GM18873 (cell line): ENCODE measurements at regions not wholly inside any gene's neighbourhood (a gene's known extent, or its start where the extent isn't known, plus 50 kb on each side); places are given as distances from the start of the nearest gene placed in this dataset.

Source experiments
- ATAC-seq: cut with Tn5 transposase; IDR thresholded peaks from one replicate; pipeline ENCODE4 v1.9.1; 2021; ENCODE audit warnings: mild to moderate bottlenecking, moderate library complexity, moderate number of reproducible peaks; ENCODE audit not compliant: unreplicated experiment, low FRiP score

DNA sequence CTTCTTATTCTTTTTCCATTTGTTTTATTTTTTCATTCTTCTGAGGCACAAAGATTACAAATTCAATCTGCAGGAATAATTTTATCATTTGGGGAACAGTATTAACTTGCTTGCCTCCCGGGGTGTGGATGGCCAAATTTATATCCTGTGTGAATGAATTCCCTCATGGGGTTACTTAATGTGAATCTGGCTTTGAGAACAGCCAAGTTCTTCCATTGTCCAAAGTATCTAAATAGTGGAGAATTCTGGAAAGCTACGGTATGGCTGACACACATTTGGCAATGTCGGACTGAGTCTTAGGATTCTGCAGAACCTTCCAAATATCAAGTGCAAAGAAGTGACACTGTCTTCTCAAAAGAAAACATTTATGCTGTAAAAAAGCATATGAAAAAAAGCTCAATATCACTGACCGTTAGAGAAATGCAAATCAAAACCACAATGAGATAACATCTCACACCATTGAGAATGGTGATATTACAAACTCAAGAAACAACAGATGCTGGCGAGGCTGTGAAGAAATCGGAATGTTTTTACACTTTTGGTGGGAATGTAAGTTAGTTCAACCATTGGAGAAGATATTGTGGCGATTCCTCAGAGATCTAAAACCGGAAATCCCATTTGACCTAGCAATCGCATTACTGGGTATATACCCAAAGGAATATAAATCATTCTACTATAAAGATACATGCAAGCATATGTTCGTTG, 620.2 kb downstream of the EFNB2 start:
- ATAC-seq, result no peak

DNA sequence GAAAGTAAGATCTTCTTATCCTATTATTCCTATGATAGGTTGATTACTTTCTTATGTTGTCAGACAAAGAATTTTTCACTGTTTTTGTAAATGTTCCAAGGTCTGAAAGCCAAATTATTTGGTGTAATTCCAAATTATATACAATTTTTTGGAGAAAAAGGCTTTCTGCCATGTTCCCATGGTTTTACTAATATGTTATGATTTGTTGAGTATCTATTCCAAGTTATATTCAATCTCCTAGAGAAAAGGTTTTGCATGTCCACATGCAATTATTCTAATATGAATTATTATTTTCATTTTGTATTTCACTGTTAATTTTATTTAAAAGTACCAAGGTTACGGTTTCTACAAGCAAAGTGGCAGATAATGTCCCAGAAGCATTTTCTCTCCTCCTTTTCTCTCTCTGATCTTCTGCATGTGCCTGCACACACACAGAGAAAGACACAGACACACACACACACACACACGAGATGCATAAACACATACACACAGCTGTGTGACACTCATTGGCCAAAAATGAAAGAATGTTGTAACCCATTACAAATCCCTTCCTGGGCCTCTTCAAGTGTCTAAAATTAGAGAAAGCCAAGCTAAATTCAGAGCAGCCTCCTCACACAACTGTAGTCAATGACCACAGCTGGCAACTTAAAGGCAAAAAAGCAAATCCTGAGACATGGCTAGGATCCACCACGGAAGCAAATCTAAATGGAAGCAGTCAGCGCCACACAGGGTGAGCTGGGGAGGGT, 621.0 kb downstream of the EFNB2 start:
- no peak for ATAC-seq

DNA sequence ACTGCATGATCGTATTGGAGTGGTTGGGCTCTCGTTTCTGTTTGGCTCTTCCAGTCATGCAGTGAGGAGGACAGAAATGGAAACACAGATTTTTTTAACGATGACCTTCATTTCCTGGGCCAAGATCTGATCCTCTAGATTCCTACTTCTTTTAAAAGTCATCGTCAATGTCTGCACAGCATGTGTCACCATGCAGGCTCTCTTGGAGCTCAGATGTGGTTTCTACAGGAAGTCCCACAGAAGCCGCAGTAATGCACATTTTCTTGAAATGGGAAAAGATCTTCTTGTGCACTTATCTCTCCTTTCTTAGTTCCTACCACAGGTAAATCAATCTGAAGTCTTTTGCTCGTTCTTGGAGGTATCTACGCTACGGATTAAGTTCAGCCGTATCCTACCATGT, 626.9 kb downstream of the EFNB2 start:
- ATAC-seq, result no peak

DNA sequence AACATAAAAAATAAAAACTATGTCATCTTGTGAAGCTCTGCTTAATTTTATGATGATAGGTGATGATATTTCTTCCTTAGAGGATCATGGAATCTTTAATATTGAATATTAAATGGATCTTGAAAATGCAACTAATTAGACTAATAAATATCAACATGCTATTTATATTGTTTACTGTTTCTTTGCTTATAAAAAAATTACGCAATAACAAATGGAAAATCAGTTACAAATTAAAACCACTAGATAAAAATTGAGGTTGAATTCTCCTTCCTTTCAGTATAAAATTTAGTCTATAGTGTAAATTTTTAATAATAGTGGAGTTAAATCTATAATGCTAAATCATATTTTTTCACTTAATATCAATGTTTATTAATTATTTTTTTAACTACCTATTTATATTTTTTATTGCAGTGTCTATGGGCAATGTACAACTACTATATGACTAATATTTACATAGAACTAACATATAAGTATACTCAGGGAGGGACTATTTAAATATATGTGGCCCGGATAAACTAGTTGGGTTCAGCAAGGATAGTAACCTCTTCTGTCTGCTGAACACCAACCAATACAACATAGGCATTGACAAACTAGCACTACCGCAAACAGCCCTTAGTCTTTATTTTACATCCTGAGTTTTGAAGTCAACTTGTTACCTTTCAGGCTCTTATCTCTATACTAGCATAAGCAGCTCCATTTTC, 628.0 kb downstream of the EFNB2 start:
- ATAC-seq, result no peak

DNA sequence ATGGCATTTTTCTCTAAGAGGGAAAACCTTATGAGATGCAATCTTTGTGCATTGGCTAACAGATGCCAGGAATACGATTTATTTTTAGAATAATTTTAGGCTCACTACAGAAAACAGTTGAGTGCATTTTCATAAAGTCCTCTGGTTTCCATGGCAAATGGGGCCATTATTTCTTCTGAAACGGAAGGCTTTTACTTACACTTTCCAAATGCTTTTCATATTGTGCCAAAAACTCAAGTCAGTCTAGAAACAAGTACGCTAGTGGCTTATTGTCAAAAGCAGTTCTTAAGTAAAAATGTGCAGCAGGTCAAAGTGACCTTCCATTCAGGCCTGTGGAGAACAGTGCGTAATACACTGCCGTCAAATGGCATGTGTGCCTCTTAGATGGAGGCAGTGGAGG, 628.7 kb downstream of the EFNB2 start:
- ATAC-seq, result no peak

DNA sequence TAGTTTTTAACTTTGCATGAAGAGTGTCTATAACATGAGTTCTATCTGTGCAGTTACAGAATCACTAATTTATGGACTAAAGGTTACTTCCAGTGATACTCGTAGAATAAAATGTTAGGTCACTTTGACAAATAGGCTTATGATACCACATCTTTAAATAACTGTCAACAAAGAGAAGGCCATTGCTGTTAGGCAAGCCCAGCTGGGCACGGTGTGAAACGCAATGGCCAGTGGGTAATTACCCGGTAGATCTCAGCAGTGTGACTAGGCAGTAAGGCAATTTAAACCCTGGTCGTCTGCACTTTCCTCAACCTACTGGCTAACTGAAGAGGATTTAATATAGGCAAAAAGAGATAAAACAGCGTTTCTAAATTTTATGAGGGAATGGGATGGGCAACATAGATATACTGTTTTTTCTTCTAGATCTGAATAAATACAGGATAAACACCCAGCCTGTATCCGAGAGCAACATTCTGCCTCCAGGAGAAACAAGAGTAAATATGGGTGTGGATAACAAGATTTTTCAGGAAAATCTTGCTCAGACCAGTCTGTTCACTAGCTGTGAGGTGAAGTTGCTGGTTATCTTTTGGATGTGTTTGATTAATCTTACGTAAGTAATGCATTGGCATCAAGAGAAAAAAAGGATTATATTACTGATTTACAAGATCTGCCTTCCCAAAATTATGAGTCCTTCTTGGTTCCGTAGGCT, 631.3 kb downstream of the EFNB2 start:
- ATAC-seq, result no peak

DNA sequence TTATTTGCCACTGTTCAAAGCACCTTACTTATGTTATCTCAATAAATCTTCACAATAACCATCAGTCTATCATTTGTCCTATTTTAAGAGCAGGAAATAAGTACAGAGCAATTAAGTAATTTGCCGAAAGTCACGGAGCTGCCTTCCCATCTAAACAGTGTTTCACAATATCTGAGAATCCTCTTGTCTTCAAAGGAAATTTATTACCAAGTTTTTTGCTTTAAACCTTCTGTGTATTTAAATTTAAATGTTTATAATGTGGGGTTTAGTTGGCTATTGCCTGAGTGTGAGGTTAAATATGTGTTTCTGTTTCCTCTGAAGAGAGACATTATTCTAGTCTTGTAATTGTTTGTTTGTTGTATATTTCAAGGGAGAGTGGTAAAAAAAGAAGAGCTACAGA, 633.1 kb downstream of the EFNB2 start:
- ATAC-seq, result no peak

DNA sequence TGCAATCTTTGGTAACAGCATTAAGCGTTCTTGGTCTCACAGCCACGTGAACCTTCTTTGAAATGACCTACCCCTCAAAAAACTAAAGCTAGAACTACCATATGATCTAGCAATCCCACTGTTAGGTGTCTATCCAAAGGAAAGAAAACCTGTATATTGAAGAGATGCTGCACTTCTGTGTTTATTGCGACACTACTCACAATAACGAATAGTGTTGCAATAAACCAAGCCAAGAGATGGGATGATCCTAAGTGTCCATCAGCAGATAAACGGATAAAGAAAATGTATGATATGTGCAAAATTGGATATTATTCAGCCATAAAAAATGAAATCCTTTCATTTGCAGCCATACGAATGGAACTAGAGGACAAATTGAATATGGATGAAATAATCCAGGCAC, 637.9 kb downstream of the EFNB2 start:
- no peak for ATAC-seq

DNA sequence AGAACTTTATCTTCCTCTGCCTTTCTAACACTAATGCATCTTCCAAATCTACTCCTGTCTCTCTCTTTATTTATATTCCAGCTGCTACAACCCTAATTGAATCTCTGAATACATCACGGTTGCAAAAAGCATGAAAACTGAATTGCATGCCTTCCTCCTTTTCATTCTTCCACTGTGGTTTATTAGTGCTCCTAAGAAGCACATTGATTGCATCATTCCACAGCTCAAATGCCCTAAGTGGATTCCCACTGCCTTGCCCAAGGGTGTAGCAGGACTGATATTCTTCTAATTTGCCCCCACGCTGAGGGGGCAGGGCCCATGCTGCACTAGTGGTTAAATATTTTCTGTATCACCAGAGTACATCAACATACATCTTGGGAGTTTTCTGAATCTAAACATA, 640.8 kb downstream of the EFNB2 start:
- ATAC-seq, result no peak

DNA sequence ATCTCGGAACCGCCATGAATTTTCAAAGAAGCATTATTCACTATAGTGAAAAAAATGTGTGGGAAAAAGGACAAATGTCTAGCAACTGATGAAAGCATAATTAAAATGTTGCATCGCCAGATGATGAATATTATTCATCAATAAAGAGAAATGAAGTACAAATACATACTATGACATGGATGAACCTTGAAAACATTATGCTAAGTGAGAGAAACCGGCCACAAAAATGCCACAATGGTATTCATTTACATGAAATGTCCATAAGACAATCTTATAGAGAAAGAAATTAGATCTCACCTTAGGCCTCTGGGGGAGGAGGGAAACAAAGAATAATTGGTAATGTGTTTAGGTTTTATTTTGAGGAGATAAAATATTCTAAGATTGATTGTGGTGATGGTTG, 645.0 kb downstream of the EFNB2 start:
- no peak for ATAC-seq

DNA sequence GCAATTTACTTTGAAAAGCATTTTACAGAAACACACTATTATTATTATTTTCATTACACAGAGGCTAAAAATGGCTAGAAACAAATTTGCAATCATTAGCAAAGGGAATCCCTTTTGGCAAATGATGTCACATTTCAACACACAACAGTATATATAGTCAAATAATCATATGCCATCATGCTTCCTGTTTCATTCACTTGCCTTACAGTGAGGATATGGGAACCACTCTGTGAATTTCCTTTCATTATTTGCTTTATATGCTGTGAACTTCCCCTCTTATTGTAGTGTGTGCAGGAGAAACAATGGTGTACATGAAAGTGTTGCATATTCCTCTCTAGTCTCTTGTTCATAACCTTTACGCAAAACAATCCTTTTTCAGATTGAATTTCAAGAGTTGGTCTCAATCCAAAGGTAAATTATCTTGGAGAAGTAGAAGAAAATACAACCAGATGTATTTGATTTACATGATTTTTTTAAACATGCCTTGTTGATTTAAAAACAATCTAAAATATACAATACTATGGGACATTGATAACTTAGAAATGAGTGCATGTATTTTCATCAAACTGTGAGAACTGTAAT, 657.3 kb downstream of the EFNB2 start:
- ATAC-seq, result no peak

DNA sequence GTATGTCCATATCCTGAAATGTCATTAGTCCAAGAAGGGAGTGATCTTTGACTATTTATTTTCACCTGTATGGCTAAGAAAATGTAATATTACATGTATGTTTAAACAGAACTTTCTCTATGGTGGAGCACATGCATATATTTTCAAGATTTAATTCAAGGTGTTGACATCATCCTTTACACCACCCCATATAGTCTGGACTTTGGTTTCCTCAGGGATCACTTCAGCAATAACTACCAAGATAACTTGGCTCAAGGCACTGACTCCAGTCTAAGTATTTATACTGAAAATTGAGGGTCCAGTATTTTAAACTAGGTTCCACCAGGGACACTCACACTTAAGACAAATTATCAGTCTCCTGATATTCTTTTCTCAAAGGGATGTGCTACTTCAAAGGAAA, 660.6 kb downstream of the EFNB2 start:
- ATAC-seq, result no peak

DNA sequence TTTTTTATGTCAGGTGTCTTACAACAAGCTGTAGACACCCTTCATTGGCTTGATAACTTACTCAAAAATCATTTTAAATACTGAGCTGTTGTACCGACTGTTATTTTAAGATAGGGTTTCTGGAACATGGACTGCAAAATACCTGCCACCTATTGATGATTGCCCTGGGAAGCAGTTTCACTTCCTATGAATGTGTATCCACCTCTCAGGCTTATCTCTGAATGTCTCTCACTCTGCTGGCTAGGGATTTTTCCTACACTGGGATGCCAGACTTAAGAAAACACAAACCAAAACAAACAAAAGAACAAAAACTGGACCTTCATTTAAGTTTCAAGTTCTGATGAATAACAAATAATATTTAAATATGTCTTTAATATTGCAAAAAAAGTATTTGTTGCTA, 663.7 kb downstream of the EFNB2 start:
- no peak for ATAC-seq

DNA sequence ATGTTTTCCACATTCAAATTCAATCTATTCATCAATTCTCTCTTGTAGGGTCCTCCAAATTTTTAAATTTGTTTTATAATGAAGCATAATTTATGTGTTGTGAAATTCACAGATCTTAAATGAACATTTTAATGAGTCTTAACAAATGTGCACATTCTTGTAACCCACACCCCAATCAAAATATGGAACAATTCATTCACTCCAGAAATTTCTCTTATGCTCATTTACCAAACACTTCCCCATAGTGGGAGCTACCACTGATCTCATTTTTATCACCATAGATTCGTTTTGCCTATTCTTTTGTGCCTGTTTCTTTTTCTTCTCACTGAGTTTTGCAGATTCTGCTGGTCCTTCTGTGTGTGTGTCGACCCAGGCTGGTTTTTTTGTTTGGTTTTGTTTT, 664.1 kb downstream of the EFNB2 start:
- ATAC-seq, result no peak

DNA sequence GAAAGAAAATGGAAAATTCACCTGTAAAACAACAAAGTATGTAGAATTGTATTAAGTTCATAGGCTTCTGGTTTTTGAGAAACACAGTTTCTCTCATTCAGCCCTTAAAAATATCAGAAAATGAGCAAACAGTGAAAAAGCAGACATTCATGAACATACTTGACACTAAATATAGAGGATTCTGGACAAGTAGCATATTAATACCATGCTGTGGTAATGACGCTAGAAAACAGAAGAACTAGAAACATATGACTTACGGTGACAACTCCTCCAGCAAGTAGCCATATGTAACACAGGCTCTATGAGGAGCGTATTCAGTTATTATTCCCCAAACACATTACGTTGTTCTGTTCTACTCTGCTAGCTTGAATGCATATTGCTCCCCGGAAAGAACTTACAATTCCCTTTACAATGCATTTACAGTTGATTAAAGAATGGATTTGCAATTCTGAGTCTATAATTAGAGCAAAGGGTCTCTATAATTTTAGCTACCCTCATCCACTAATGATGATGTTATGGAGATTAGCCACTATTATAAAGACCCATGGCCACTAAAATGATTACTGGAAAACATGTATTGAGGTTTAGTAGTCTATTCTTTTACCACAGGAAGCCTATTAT, 672.1 kb downstream of the EFNB2 start:
- no peak for ATAC-seq

DNA sequence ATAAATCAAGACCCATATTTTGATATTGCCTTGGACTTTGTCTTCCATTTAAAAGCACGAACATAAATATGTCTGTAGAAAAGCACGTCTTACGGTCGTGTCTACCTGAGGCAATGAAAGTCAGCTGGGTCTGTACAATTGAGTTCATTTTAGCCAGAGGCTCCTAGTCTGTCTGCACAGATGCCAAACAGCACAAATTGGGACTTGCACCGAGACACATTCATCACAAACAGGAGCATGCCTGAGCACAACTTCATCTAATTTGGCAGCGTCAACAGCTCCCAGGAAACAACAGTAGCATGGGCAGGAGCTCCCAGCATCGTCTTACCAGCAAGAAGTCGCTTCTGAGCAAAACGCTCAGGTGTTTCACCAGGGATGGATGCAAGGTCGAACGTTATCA, 687.0 kb downstream of the EFNB2 start:
- no peak for ATAC-seq

DNA sequence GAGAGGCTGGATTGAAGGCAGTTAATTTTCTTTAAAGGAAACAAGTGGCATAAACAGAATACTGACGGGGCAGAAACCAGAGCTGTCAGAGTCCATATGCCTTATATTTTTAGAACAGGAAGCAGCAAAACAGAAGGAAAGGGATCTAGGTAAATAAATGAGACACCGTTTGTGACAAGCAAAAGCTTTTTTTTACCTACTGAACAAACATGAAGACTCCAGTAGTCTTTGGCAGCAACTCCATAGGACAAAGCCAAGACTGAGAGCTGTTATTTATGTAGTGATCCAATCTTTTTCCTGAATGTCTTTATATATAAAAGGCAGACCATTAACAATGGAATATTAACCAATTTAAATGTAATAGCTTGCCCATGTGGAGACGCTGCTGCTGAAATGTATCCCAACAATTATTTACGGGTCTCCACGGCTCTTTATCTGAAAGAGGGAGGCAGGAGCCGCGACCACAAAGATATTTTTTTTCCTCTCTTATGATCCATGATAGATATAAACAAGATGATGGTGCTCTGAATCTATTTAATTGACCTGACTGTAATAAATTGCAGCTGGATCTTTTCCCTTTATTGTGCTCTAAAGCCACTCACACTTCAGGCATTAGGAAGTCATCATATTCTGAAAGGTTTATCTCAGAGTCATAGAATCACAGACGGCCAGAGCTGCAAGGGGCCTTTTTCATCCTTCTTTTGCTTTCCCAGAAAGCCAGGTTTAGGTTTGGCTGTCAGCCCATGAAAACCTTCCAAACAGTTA, 687.8 kb downstream of the EFNB2 start:
- no peak for ATAC-seq

DNA sequence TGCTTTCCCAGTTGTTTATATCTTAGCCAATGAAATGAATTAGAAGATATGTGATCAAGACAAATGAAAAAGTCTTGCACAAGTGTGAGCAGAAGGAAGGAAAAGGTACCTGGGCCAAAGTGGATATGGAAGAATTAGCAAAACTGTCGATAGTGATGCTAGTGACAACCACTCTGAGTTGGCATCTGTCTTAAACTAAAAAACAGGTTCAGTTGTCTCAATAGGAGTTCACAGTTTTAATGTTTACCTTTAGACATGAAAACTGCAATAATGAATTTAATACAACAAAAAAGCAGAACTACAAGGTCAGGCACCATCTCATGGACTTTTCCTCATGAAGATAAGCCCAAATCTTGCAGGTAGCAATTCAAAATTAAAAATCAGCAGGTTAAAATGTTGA, 688.5 kb downstream of the EFNB2 start:
- ATAC-seq, result no peak

DNA sequence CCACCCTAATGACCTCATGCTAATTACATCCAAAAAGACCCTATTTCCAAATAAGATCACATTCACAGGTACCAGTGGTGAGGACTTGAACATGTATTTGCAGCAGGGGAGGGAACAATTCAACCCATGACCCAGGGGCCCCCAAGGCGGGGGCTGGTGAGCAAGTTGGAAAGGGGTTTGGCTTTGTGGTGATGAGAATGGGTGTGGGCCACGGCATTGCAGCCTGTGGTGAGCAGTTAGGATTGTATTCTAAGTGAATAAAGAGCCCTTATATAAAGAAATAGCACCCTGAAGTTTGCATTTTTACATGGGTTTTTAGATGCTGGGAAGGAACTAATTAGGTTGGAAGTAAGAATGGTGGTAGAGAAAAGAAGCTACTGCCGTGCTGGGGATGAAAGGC, 694.2 kb downstream of the EFNB2 start:
- no peak for ATAC-seq

DNA sequence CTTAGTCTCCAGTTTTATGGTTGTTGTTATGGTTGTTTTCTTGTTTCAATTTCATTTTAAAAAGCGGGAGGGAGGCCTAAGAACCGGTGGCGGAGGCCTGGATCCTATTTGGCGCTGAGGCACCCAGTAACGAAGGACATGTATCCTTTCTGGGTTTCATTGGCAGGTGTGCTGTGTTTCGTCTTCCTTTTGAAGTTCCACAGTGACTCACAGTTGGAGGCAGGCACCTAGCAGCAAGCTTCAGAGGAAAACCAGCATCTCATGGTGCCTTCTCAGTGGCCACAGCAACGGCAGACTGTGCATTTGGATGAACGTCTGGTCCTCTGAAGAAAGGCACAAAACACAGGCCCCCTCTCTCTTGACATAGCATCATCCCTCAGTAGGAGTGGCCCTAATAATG, 697.2 kb downstream of the EFNB2 start:
- no peak for ATAC-seq
